ENCODE measurements at regions not wholly inside any gene's neighbourhood (a gene's known extent, or its start where the extent isn't known, plus 50 kb on each side); places are given as distances from the start of the nearest gene placed in this dataset.
"Not testable (repeated sequence)": the region's sequence is repeated elsewhere in the genome, so short reads cannot be mapped to it uniquely, and the experiment has no call there.

- H3K9me3 Mint-ChIP-seq = peaks cover 24% of the 10 kb centered on the region
- H3K4me3 Mint-ChIP-seq = no peak overlapping the region
- H3K27ac Mint-ChIP-seq = peak overlapping the region; percentile 27
- H3K4me1 Mint-ChIP-seq = peaks cover 16% of the 10 kb centered on the region
- H3K27me3 Mint-ChIP-seq (ENCODE audit: low read depth) = no peaks in the 10 kb centered on the region
- TF ChIP-seq, protein P1, sequence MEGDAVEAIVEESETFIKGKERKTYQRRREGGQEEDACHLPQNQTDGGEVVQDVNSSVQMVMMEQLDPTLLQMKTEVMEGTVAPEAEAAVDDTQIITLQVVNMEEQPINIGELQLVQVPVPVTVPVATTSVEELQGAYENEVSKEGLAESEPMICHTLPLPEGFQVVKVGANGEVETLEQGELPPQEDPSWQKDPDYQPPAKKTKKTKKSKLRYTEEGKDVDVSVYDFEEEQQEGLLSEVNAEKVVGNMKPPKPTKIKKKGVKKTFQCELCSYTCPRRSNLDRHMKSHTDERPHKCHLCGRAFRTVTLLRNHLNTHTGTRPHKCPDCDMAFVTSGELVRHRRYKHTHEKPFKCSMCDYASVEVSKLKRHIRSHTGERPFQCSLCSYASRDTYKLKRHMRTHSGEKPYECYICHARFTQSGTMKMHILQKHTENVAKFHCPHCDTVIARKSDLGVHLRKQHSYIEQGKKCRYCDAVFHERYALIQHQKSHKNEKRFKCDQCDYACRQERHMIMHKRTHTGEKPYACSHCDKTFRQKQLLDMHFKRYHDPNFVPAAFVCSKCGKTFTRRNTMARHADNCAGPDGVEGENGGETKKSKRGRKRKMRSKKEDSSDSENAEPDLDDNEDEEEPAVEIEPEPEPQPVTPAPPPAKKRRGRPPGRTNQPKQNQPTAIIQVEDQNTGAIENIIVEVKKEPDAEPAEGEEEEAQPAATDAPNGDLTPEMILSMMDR (IDR thresholded peaks at IDR 0.05; ENCODE audit: unreplicated experiment) = no peak
- H3K36me3 Mint-ChIP-seq = peaks cover 13% of the 10 kb centered on the region
- DNase-seq (ENCODE audit: low spot score in 2 of 2, unreplicated experiment in 2 of 2) = no peak
Measured at GRCh38 chr6:115194981-115195638, 852.3 kb upstream of the HS3ST5 start.

DNA sequence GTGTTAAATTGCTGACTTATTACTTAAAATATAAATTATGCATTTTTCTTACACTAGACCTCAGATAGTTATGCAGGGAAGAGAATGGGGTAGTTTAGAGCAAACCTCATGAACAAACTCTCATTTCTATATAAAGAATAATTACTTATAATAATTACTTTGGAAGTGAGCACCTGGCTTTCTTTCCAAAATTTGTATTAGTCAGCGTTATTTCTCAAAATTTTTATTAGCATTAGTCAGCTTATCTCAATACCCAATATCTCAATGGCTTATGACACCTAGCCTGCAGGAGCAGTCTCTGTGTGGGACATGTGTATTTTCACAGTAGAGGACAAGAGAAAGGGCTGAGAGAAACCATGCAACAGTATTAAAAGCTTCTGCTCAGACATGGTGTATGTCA, 849.2 kb upstream of the HS3ST5 start:
- no peaks in the 10 kb centered on the region for H3K9me3 Mint-ChIP-seq
- no peak for DNase-seq (ENCODE audit: low spot score in 2 of 2, unreplicated experiment in 2 of 2)
- no peak overlapping the region for H3K27ac Mint-ChIP-seq
- no peak overlapping the region for H3K4me3 Mint-ChIP-seq
- H3K27me3 Mint-ChIP-seq (ENCODE audit: low read depth) = no peaks in the 10 kb centered on the region
- no peaks in the 10 kb centered on the region for H3K36me3 Mint-ChIP-seq
- TF ChIP-seq, protein P1 (IDR thresholded peaks at IDR 0.05; ENCODE audit: unreplicated experiment) = no peak
- H3K4me1 Mint-ChIP-seq = peaks cover 16% of the 10 kb centered on the region

- Mint-ChIP-seq H3K4me1 (peaks cover 8% of the 10 kb centered on the region), H3K36me3 (no peaks in the 10 kb centered on the region), H3K4me3 (no peak overlapping the region), H3K27me3 (ENCODE audit: low read depth) (no peaks in the 10 kb centered on the region), H3K27ac (no peak overlapping the region), H3K9me3 (no peaks in the 10 kb centered on the region)
- TF ChIP-seq, protein P1 (IDR thresholded peaks at IDR 0.05; ENCODE audit: unreplicated experiment) = no peak
- no peak for DNase-seq (ENCODE audit: low spot score in 2 of 2, unreplicated experiment in 2 of 2)
Measured at GRCh38 chr6:115190534-115190933, 847.7 kb upstream of the HS3ST5 start.

DNA sequence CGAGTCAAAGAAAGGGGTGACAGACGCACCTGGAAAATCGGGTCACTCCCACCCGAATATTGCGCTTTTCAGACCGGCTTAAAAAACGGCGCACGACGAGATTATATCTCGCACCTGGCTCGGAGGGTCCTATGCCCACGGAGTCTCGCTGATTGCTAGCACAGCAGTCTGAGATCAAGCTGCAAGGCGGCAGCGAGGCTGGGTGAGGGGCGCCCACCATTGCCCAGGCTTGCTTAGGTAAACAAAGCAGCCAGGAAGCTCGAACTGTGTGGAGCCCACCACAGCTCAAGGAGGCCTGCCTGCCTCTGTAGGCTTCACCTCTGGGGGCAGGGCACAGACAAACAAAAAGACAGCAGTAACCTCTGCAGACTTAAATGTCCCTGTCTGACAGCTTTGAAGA, 832.6 kb upstream of the HS3ST5 start:
- H3K36me3 Mint-ChIP-seq; H3K27me3 Mint-ChIP-seq (ENCODE audit: low read depth); DNase-seq (ENCODE audit: low spot score in 2 of 2, unreplicated experiment in 2 of 2); H3K4me3 Mint-ChIP-seq; H3K9me3 Mint-ChIP-seq; H3K4me1 Mint-ChIP-seq; H3K27ac Mint-ChIP-seq: not testable (repeated sequence)

DNA sequence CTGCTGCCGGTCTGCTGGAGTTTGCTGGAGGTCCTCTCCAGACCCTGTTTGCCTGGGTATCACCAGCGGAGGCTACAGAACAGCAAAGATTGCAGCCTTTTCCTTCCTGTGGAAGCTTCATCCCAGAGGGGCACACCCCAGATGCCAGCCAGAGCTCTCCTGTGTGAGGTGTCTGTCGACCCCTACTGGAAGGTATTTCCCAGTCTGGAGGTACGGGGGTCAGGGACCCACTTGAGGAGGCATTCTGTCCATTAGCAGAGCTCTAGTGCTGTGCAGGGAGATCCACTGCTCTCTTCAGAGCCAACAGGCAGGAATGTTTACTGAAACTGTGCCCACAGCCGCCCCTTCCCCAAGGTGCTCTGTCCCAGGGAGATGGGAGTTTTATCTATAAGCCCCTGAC, 823.1 kb upstream of the HS3ST5 start:
- Mint-ChIP-seq H3K27me3 (ENCODE audit: low read depth) (peaks cover 13% of the 10 kb centered on the region), H3K9me3 (peaks cover 13% of the 10 kb centered on the region)
- not testable (repeated sequence) for H3K4me1 Mint-ChIP-seq; H3K36me3 Mint-ChIP-seq; DNase-seq (ENCODE audit: low spot score in 2 of 2, unreplicated experiment in 2 of 2); H3K4me3 Mint-ChIP-seq; H3K27ac Mint-ChIP-seq

GRCh38 chr6:115159733-115160132, 816.9 kb upstream of the HS3ST5 start:
- Mint-ChIP-seq H3K9me3 (peaks cover 14% of the 10 kb centered on the region), H3K36me3 (no peaks in the 10 kb centered on the region)

More at GRCh38 chr6:115159733-115160132, 816.9 kb upstream of the HS3ST5 start:
- Mint-ChIP-seq H3K4me1 (no peaks in the 10 kb centered on the region), H3K27ac (no peak overlapping the region), H3K4me3 (no peak overlapping the region), H3K27me3 (ENCODE audit: low read depth) (peaks cover 13% of the 10 kb centered on the region)
- TF ChIP-seq, protein P1 (IDR thresholded peaks at IDR 0.05; ENCODE audit: unreplicated experiment) = no peak
- no peak for DNase-seq (ENCODE audit: low spot score in 2 of 2, unreplicated experiment in 2 of 2)

Data from mesothelial cell of epicardium (in vitro differentiated cells).